ENCODE measurements at regions not wholly inside any gene's neighbourhood (a gene's known extent, or its start where the extent isn't known, plus 50 kb on each side); places are given as distances from the start of the nearest gene placed in this dataset.

DNA sequence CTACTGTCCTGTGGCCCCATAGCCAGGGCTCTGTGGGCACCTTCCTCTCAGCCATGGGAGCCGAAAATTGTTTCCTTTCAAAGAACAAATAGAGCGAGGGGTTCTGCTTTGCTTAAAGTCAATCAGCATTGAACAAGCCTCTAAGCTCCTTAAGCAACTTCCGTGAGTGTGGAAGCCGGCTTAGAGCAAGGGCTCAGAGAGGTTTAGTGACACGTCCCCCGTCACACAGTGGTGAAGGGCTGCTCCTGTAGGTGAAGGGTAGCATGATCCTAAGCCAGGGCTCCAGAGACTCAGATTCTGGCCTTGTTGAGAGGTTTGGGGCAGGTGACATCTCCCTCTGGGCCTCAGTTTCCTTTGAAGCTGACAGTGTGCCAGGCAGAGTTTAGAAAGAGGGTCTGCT is 94.0 kb upstream of the WNT4 start:
- Histone ChIP-seq H3K27me3 (ENCODE audit: control insufficient read depth in 1 of 2, insufficient read depth in 2 of 2, low read length in 1 of 2) (no peaks in the 10 kb centered on the region), H3K4me1 (ENCODE audit: control insufficient read depth in 1 of 2, insufficient read depth in 2 of 2, low read length in 2 of 2) (no peaks in the 10 kb centered on the region), H3K27ac (ENCODE audit: low read depth in 1 of 2, low read length in 2 of 2) (no peak overlapping the region), H3K4me3 (ENCODE audit: low read length in 2 of 2) (no peak overlapping the region), H3K36me3 (ENCODE audit: control insufficient read depth in 1 of 2, insufficient read depth in 2 of 2, low read length in 1 of 2) (no peaks in the 10 kb centered on the region), H3K9me3 (ENCODE audit: control insufficient read depth, low read length) (no peaks in the 10 kb centered on the region)
- ATAC-seq (ENCODE audit: low FRiP score) (no peak), DNase-seq (no peak)
- WGBS, 2 donors, result 86 to 90% methylated on average over 6 of the region's 6 CpGs
- intact Hi-C loops (cut with DNase I), result no loop called here

- intact Hi-C loops (cut with DNase I), result no loop called here
- H3K27me3 ChIP-seq (ENCODE audit: control insufficient read depth in 1 of 2, insufficient read depth in 2 of 2, low read length in 1 of 2), result no peaks in the 10 kb centered on the region
- WGBS, 2 donors, result 95 to 98% methylated on average over 11 of the region's 11 CpGs
Measured at GRCh38 chr1:22237433-22238093, 94.7 kb upstream of the WNT4 start.

GRCh38 chr1:22238356-22239224 is 95.7 kb upstream of the WNT4 start:
- intact Hi-C loops (cut with DNase I), result no loop called here
- Histone ChIP-seq H3K27ac (ENCODE audit: low read depth in 1 of 2, low read length in 2 of 2) (no peak overlapping the region), H3K4me1 (ENCODE audit: control insufficient read depth in 1 of 2, insufficient read depth in 2 of 2, low read length in 2 of 2) (no peaks in the 10 kb centered on the region), H3K9me3 (ENCODE audit: control insufficient read depth, low read length) (no peaks in the 10 kb centered on the region), H3K27me3 (ENCODE audit: control insufficient read depth in 1 of 2, insufficient read depth in 2 of 2, low read length in 1 of 2) (no peaks in the 10 kb centered on the region), H3K36me3 (ENCODE audit: control insufficient read depth in 1 of 2, insufficient read depth in 2 of 2, low read length in 1 of 2) (no peaks in the 10 kb centered on the region), H3K4me3 (ENCODE audit: low read length in 2 of 2) (no peak overlapping the region)
- DNase-seq (no peak), ATAC-seq (ENCODE audit: low FRiP score) (no peak)
- 95 to 97% methylated on average over 26 of the region's 26 CpGs for WGBS, 2 donors

More at GRCh38 chr1:22237433-22238093, 94.7 kb upstream of the WNT4 start:
- Histone ChIP-seq H3K9me3 (ENCODE audit: control insufficient read depth, low read length) (no peaks in the 10 kb centered on the region), H3K36me3 (ENCODE audit: control insufficient read depth in 1 of 2, insufficient read depth in 2 of 2, low read length in 1 of 2) (no peaks in the 10 kb centered on the region), H3K4me3 (ENCODE audit: low read length in 2 of 2) (no peak overlapping the region), H3K4me1 (ENCODE audit: control insufficient read depth in 1 of 2, insufficient read depth in 2 of 2, low read length in 2 of 2) (no peaks in the 10 kb centered on the region), H3K27ac (ENCODE audit: low read depth in 1 of 2, low read length in 2 of 2) (no peak overlapping the region)
- DNase-seq (no peak), ATAC-seq (ENCODE audit: low FRiP score) (no peak)

DNA sequence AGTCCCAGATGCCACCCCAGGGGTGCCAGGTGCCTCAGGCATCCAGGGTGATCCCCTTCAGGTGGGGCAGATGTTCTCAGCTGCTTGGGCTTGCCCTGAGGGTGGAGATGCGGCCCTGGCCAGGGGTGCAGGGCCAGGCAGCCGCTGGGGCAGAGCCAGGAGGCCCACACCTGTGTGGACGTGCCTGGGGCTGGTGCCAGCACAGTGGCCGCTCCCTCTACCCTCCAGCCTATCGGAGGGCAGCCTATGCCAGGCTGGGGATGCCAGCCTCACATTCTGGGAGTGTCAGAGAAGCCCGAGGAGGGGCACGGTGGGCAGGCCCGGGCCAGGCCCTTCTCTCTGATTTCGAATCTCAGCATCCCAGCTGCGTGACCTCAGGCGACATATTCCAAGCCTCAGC is 96.5 kb upstream of the WNT4 start:
- ATAC-seq (ENCODE audit: low FRiP score) (no peak), DNase-seq (no peak)
- WGBS, 2 donors, result 92% methylated on average over 11 of the region's 11 CpGs

GRCh38 chr1:22241250-22241649 is 98.4 kb upstream of the WNT4 start:
- Histone ChIP-seq H3K4me1 (ENCODE audit: control insufficient read depth in 1 of 2, insufficient read depth in 2 of 2, low read length in 2 of 2) (no peaks in the 10 kb centered on the region), H3K9me3 (ENCODE audit: control insufficient read depth, low read length) (no peaks in the 10 kb centered on the region), H3K4me3 (ENCODE audit: low read length in 2 of 2) (no peak overlapping the region), H3K36me3 (ENCODE audit: control insufficient read depth in 1 of 2, insufficient read depth in 2 of 2, low read length in 1 of 2) (no peaks in the 10 kb centered on the region), H3K27ac (ENCODE audit: low read depth in 1 of 2, low read length in 2 of 2) (no peak overlapping the region), H3K27me3 (ENCODE audit: control insufficient read depth in 1 of 2, insufficient read depth in 2 of 2, low read length in 1 of 2) (no peaks in the 10 kb centered on the region)
- 74% methylated on average over 3 of the region's 3 CpGs for WGBS, 2 donors
- DNase-seq (no peak), ATAC-seq (ENCODE audit: low FRiP score) (no peak)
- intact Hi-C loops (cut with DNase I), result no loop called here

More for the DNA sequence above, 96.5 kb upstream of the WNT4 start:
- no peaks in the 10 kb centered on the region for H3K36me3 ChIP-seq (ENCODE audit: control insufficient read depth in 1 of 2, insufficient read depth in 2 of 2, low read length in 1 of 2)
- intact Hi-C loops (cut with DNase I), result no loop called here
- no peaks in the 10 kb centered on the region for H3K4me1 ChIP-seq (ENCODE audit: control insufficient read depth in 1 of 2, insufficient read depth in 2 of 2, low read length in 2 of 2)
- H3K4me3 ChIP-seq (ENCODE audit: low read length in 2 of 2), result no peak overlapping the region
- no peaks in the 10 kb centered on the region for H3K27me3 ChIP-seq (ENCODE audit: control insufficient read depth in 1 of 2, insufficient read depth in 2 of 2, low read length in 1 of 2)
- H3K27ac ChIP-seq (ENCODE audit: low read depth in 1 of 2, low read length in 2 of 2), result no peak overlapping the region
- H3K9me3 ChIP-seq (ENCODE audit: control insufficient read depth, low read length), result no peaks in the 10 kb centered on the region

GRCh38 chr1:22241811-22242210 is 98.9 kb upstream of the WNT4 start:
- DNase-seq (no peak), ATAC-seq (ENCODE audit: low FRiP score) (no peak)
- H3K9me3 ChIP-seq (ENCODE audit: control insufficient read depth, low read length), result no peaks in the 10 kb centered on the region
- no peak overlapping the region for H3K27ac ChIP-seq (ENCODE audit: low read depth in 1 of 2, low read length in 2 of 2)
- WGBS, 2 donors, result 84 to 87% methylated on average over 9 of the region's 9 CpGs
- H3K36me3 ChIP-seq (ENCODE audit: control insufficient read depth in 1 of 2, insufficient read depth in 2 of 2, low read length in 1 of 2), result no peaks in the 10 kb centered on the region
- no peak overlapping the region for H3K4me3 ChIP-seq (ENCODE audit: low read length in 2 of 2)
- H3K27me3 ChIP-seq (ENCODE audit: control insufficient read depth in 1 of 2, insufficient read depth in 2 of 2, low read length in 1 of 2), result no peaks in the 10 kb centered on the region
- intact Hi-C loops (cut with DNase I), result no loop called here
- H3K4me1 ChIP-seq (ENCODE audit: control insufficient read depth in 1 of 2, insufficient read depth in 2 of 2, low read length in 2 of 2), result no peaks in the 10 kb centered on the region

GRCh38 chr1:22245100-22245650 is 102.3 kb upstream of the WNT4 start:
- WGBS, 2 donors, result 87% methylated on average over 9 of the region's 9 CpGs
- Histone ChIP-seq H3K4me3 (ENCODE audit: low read length in 2 of 2) (no peak overlapping the region), H3K27ac (ENCODE audit: low read depth in 1 of 2, low read length in 2 of 2) (no peak overlapping the region), H3K9me3 (ENCODE audit: control insufficient read depth, low read length) (no peaks in the 10 kb centered on the region), H3K27me3 (ENCODE audit: control insufficient read depth in 1 of 2, insufficient read depth in 2 of 2, low read length in 1 of 2) (no peaks in the 10 kb centered on the region), H3K36me3 (ENCODE audit: control insufficient read depth in 1 of 2, insufficient read depth in 2 of 2, low read length in 1 of 2) (no peaks in the 10 kb centered on the region), H3K4me1 (ENCODE audit: control insufficient read depth in 1 of 2, insufficient read depth in 2 of 2, low read length in 2 of 2) (no peaks in the 10 kb centered on the region)
- intact Hi-C loops (cut with DNase I), result no loop called here
- no peak for DNase-seq
- ATAC-seq (ENCODE audit: low FRiP score), result no peak

DNA sequence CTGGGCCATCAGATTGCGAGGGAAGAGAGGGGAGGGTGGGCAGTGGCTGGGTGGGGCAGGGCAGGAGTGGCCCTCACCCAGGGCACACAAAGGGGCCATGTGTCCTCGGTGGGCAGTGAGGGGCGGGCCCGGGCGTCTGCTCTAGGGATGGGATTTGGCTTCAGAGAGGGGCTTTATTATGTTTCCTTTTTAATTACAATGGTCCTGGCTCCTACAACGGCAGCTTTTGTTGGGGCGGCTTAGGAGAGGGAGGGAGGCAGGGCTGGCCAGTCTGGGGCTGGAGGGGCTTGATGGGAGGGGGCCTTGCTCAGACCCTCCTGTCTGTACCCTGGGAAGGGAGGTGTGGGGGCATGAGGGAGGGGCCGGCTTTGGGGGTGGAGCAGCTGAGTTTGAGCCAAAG is 102.8 kb upstream of the WNT4 start:
- Histone ChIP-seq H3K4me3 (ENCODE audit: low read length in 2 of 2) (no peak overlapping the region), H3K4me1 (ENCODE audit: control insufficient read depth in 1 of 2, insufficient read depth in 2 of 2, low read length in 2 of 2) (no peaks in the 10 kb centered on the region), H3K36me3 (ENCODE audit: control insufficient read depth in 1 of 2, insufficient read depth in 2 of 2, low read length in 1 of 2) (no peaks in the 10 kb centered on the region), H3K9me3 (ENCODE audit: control insufficient read depth, low read length) (no peaks in the 10 kb centered on the region), H3K27me3 (ENCODE audit: control insufficient read depth in 1 of 2, insufficient read depth in 2 of 2, low read length in 1 of 2) (no peaks in the 10 kb centered on the region), H3K27ac (ENCODE audit: low read depth in 1 of 2, low read length in 2 of 2) (no peak overlapping the region)
- no peak for ATAC-seq (ENCODE audit: low FRiP score)
- intact Hi-C loops (cut with DNase I), result no loop called here
- DNase-seq, result no peak
- 73 to 74% methylated on average over 8 of the region's 8 CpGs for WGBS, 2 donors

Data from aorta (tissue), 5 donors.